NCI-H2227 treated with DMSO at 0.1 percent for 48 hours (cell line): ENCODE measurements at regions not wholly inside any gene's neighbourhood (a gene's known extent, or its start where the extent isn't known, plus 50 kb on each side); places are given as distances from the start of the nearest gene placed in this dataset.

ENCODE experiments used
- DNase-seq: peaks from one replicate; lab custom pipeline; 2025; lab: John Stamatoyannopoulos, UW

- no peak for DNase-seq
Measured at GRCh38 chr15:38647683-38648082, 83.1 kb upstream of the RASGRP1 start.

DNA sequence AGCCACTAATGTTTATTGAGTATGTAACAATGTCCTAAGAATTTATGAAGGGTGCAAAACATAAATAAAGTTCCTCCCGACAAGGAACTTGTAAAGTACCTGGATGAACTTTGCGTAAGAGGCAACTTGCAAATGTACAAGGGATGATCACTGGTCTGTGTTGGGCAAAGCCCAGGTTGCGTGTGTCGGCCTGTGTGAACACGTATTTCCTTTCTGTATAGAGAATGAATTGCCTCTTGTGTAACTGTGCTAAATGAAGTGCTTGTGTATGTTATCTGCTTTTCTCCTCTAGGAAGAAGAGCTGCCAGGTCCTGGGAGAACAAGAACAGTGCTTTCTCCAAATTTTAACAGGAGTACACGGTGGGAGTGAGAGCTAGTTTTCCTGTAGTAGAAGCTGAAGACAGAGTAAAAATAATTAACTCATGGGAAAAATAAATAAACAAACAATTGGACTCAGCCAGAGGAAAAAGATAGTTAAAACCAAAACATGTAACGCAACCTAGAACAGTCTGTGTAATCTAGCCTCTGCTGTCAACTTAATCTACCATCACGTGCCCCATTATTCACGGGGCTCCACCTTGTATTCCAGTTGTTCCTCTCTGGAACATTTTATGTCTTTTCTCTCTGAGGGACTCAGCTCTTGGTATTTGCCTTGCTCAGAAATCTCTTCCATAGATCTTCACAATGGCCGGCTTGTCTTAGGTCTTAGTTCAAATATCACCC, 83.7 kb upstream of the RASGRP1 start:
- no peak for DNase-seq

- no peak for DNase-seq
Measured at GRCh38 chr15:38650384-38650783, 85.8 kb upstream of the RASGRP1 start.

- no peak for DNase-seq
Measured at GRCh38 chr15:38650936-38651327, 86.3 kb upstream of the RASGRP1 start.

- no peak for DNase-seq
Measured at GRCh38 chr15:38651328-38652038, 86.9 kb upstream of the RASGRP1 start.

DNA sequence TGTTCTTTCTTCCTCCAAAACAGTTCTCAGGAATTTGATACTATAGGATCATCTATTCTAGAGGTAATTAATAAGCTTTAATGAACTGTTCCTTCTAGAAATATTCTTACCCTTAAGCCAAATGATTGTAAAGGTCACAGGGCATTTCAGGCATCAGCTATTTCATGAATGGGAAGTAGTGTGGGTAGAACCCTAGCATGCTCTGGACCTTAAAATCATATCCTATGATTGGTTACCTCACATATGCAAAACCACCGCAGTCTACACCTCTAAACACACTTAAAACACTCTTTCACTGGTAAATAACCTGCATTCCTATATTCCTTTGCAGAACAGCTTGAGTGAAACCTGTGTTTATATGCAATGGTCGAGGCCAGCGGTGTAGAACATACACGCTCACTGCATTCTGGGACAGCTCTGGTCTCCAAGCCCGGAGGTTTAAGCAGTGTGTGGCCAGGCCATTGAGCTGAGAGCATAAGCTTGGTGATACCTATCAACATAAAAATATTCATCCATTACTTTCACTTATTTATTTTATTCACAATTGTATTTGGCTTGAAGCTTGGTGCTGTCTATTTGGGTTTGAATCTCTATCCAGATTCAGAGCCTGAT, 87.7 kb upstream of the RASGRP1 start:
- no peak for DNase-seq

- DNase-seq = no peak
Measured at GRCh38 chr15:38652998-38653397, 88.4 kb upstream of the RASGRP1 start.

DNA sequence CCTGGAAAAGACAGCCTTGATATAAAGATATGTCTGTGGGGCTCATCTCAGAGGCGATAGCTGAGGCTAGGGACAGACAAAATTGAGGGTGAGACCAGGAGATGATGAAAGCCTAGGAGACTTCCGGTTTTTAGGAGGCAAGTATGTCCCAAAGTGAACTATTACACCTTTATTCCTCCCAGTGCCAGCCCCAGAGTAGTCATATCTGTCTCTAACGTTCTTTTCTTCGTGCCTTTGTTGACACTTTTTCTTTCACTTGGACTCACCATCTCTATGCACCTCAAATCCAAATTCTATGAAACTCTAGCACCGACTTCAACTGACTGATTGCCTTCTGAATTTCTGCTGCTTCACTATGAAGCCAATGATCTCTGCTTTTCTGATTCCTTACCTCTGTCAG, 93.8 kb upstream of the RASGRP1 start:
- no peak for DNase-seq

DNA sequence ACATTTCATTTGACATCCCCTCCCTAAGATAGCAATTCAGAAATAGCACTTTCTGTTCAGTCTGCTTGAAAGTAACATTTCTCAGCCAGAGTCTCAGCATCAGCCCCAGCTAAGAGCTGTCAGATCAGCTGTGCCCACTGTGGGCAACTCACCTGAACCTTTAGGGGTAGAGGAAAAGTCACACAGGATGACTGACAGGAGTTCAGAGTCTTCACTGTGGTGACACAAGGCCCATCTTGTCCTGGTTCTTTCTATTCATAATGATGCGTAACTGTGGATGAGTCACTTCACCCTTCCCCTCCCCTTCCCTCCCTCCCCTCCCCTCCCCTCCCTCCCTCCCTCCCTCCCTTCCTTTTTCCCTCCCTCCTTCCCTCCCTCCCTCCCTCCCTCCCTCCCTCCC, 96.1 kb upstream of the RASGRP1 start:
- no peak for DNase-seq

- DNase-seq = no peak
Measured at GRCh38 chr15:38662033-38662802, 97.6 kb upstream of the RASGRP1 start.

- DNase-seq = no peak
Measured at GRCh38 chr15:38662805-38663204, 98.2 kb upstream of the RASGRP1 start.

- DNase-seq = no peak
Measured at GRCh38 chr15:38665586-38666305, 101.1 kb upstream of the RASGRP1 start.

- no peak for DNase-seq
Measured at GRCh38 chr15:38666865-38667510, 102.4 kb upstream of the RASGRP1 start.

- no peak for DNase-seq
Measured at GRCh38 chr15:38667890-38668850, 103.6 kb upstream of the RASGRP1 start.

- no peak for DNase-seq
Measured at GRCh38 chr15:38668898-38669391, 104.3 kb upstream of the RASGRP1 start.

DNA sequence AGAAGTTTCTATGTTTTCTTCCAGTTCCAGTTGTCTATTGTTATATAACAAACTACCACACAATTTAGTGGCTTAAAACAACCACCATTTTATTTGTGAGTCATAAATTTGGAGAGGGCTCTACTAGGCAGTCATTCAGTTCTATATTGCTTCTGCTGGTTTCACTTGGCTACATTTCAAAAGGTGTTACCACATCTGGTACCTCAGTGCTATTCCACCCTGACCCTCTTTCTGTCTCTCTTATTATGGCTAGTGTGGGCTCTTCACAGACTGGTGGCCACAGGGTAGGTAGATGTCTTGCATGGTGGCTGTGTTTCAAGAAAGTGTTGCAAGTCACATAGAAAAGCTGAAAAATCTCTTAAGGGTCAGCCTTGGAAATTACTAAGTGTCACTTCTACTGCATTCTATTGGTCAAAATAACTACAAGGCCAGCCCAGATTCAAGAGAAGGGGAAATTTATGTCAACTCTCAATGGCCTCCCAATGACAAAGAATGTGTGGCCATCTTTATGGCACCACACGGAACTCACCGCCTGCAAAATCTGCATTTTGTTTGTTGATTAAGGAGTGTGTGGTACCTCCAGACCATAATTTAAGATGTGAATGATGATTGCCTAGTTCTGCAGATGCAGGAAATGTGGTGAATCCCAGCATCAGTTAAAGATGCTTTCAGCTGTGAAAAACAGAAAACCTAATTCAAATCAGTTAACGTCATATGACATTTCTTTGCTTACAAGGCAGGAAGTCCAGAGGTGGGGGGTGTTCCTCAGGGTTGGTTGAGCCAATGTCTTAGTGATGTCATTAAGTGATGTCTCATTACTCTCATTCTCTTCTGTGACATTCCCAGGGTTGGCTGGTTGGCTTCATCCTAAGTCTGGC, 105.8 kb upstream of the RASGRP1 start:
- no peak for DNase-seq

DNA sequence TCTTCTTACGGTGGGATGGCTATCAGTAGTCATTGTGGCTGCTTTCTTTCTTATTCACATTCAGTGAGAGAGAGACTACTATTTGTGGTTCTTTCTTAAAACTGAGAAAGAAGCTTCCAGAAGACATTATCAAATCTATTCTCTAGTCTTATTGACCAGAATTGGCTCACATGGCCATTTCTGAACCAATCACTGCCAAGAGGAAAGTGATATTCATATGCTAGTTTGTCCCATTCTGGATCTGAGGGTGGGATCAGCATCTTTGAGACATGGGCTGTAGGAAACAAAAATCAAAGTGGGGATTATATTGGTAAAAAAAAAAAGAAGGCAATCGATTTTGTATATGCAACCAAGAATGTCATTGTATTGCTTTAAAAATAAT, 106.4 kb upstream of the RASGRP1 start:
- no peak for DNase-seq

DNA sequence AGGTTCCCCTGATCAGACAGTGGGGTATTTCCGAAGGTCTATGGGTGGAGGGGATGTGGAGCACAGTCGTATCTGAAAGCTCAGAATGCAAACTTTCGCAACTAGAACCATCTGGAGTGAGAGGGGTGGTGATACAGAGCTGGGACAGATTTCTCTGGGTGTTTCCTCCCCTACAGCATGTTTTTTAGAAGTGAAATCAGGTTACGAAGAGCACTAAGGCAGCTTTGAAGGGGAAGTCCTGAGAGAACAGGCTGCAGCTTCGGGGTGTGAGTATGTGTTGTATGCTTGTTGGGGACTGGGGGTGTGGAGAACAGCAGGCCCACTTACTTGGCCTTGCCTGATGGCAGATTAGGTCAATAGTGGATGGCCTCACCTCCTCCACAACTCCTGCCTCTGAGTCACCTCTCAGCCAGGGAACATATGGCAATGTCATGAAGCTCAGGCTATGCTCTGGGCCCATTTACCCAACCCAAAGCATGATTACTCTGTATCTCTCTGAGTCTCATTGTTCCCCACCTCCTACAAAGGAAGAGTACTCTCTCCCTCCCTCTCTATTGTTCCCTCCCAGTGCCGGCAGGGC, 107.2 kb upstream of the RASGRP1 start:
- DNase-seq = no peak

- DNase-seq = no peak
Measured at GRCh38 chr15:38672273-38672672, 107.7 kb upstream of the RASGRP1 start.
